ENCODE measurements at regions not wholly inside any gene's neighbourhood (a gene's known extent, or its start where the extent isn't known, plus 50 kb on each side); places are given as distances from the start of the nearest gene placed in this dataset.

- no peak for DNase-seq (ENCODE audit: low read depth)
- H3K27ac ChIP-seq (ENCODE audit: low read depth, low read length) = no peak overlapping the region
- H3K27me3 ChIP-seq (ENCODE audit: insufficient read depth, low read length) = no peaks in the 10 kb centered on the region
- H3K79me2 ChIP-seq (ENCODE audit: insufficient read depth, low read length) = no peaks in the 10 kb centered on the region
- H3K9ac ChIP-seq (ENCODE audit: low read length) = no peak overlapping the region
- H3K36me3 ChIP-seq (ENCODE audit: insufficient read depth, low read length) = no peaks in the 10 kb centered on the region
- no peaks in the 10 kb centered on the region for H3K4me1 Mint-ChIP-seq (ENCODE audit: low read depth, unreplicated experiment)
- H3K9me3 Mint-ChIP-seq (ENCODE audit: unreplicated experiment) = no peaks in the 10 kb centered on the region
- peaks cover 30% of the 10 kb centered on the region for H4K20me1 ChIP-seq (ENCODE audit: insufficient read depth, low read length)
- H3K4me2 ChIP-seq (ENCODE audit: low read length) = no peak overlapping the region
- H3K27ac Mint-ChIP-seq (ENCODE audit: unreplicated experiment) = no peak overlapping the region
- TF ChIP-seq EZH2 (IDR thresholded peaks at IDR 0.05; ENCODE audit: insufficient read depth, low read length) = no peak
- FAIRE-seq = no peak
- H2AFZ ChIP-seq (ENCODE audit: low read depth, low read length) = no peak overlapping the region
- no peak overlapping the region for H3K4me3 Mint-ChIP-seq (ENCODE audit: unreplicated experiment)
- peaks cover 12% of the 10 kb centered on the region for H3K36me3 Mint-ChIP-seq (ENCODE audit: low read depth, unreplicated experiment)
- no peaks in the 10 kb centered on the region for H3K27me3 Mint-ChIP-seq (ENCODE audit: low read depth, unreplicated experiment)
- no peaks in the 10 kb centered on the region for H3K4me1 ChIP-seq (ENCODE audit: insufficient read depth, low read length)
- H3K4me3 ChIP-seq (ENCODE audit: insufficient read depth, low read depth, low read length) = no peak overlapping the region
- no peaks in the 10 kb centered on the region for H3K9me3 ChIP-seq (ENCODE audit: insufficient read depth, low read depth, low read length)
Observed at GRCh38 chr19:5230730-5231555, 109.7 kb downstream of the PTPRS start.

GRCh38 chr19:5229778-5230335 lies 110.8 kb downstream of the PTPRS start:
- Histone ChIP-seq H3K9me3 (ENCODE audit: insufficient read depth, low read depth, low read length) (no peaks in the 10 kb centered on the region), H3K27ac (ENCODE audit: low read depth, low read length) (no peak overlapping the region), H2AFZ (ENCODE audit: low read depth, low read length) (no peak overlapping the region), H3K4me1 (ENCODE audit: insufficient read depth, low read length) (no peaks in the 10 kb centered on the region), H3K36me3 (ENCODE audit: insufficient read depth, low read length) (no peaks in the 10 kb centered on the region), H3K4me2 (ENCODE audit: low read length) (peak overlapping the region; percentile 54), H3K27me3 (ENCODE audit: insufficient read depth, low read length) (no peaks in the 10 kb centered on the region), H3K4me3 (ENCODE audit: insufficient read depth, low read depth, low read length) (no peak overlapping the region), H3K79me2 (ENCODE audit: insufficient read depth, low read length) (no peaks in the 10 kb centered on the region), H3K9ac (ENCODE audit: low read length) (no peak overlapping the region), H4K20me1 (ENCODE audit: insufficient read depth, low read length) (peaks cover 24% of the 10 kb centered on the region)
- Mint-ChIP-seq H3K4me1 (ENCODE audit: low read depth, unreplicated experiment) (no peaks in the 10 kb centered on the region), H3K27ac (ENCODE audit: unreplicated experiment) (peak overlapping the region; percentile 18), H3K36me3 (ENCODE audit: low read depth, unreplicated experiment) (peaks cover 11% of the 10 kb centered on the region), H3K9me3 (ENCODE audit: unreplicated experiment) (no peaks in the 10 kb centered on the region), H3K4me3 (ENCODE audit: unreplicated experiment) (no peak overlapping the region), H3K27me3 (ENCODE audit: low read depth, unreplicated experiment) (no peaks in the 10 kb centered on the region)
- TF ChIP-seq CTCF (IDR thresholded peaks at IDR 0.05; ENCODE audit: insufficient read depth, low read depth, low read length) (no peak), EZH2 (IDR thresholded peaks at IDR 0.05; ENCODE audit: insufficient read depth, low read length) (no peak)
- no peak for FAIRE-seq
- no peak for DNase-seq (ENCODE audit: low read depth)

GRCh38 chr19:5228932-5229777 lies 111.5 kb downstream of the PTPRS start:
- Mint-ChIP-seq H3K36me3 (ENCODE audit: low read depth, unreplicated experiment) (peaks cover 14% of the 10 kb centered on the region), H3K27me3 (ENCODE audit: low read depth, unreplicated experiment) (no peaks in the 10 kb centered on the region), H3K9me3 (ENCODE audit: unreplicated experiment) (no peaks in the 10 kb centered on the region), H3K4me3 (ENCODE audit: unreplicated experiment) (no peak overlapping the region), H3K27ac (ENCODE audit: unreplicated experiment) (no peak overlapping the region), H3K4me1 (ENCODE audit: low read depth, unreplicated experiment) (no peaks in the 10 kb centered on the region)
- Histone ChIP-seq H3K79me2 (ENCODE audit: insufficient read depth, low read length) (no peaks in the 10 kb centered on the region), H3K9ac (ENCODE audit: low read length) (no peak overlapping the region), H3K36me3 (ENCODE audit: insufficient read depth, low read length) (no peaks in the 10 kb centered on the region), H2AFZ (ENCODE audit: low read depth, low read length) (no peak overlapping the region), H3K4me2 (ENCODE audit: low read length) (peak overlapping the region; percentile 54), H3K27ac (ENCODE audit: low read depth, low read length) (no peak overlapping the region), H3K27me3 (ENCODE audit: insufficient read depth, low read length) (no peaks in the 10 kb centered on the region), H4K20me1 (ENCODE audit: insufficient read depth, low read length) (peaks cover 20% of the 10 kb centered on the region), H3K4me1 (ENCODE audit: insufficient read depth, low read length) (no peaks in the 10 kb centered on the region), H3K9me3 (ENCODE audit: insufficient read depth, low read depth, low read length) (no peaks in the 10 kb centered on the region), H3K4me3 (ENCODE audit: insufficient read depth, low read depth, low read length) (no peak overlapping the region)
- no peak for FAIRE-seq
- no peak for DNase-seq (ENCODE audit: low read depth)
- no peak for TF ChIP-seq EZH2 (IDR thresholded peaks at IDR 0.05; ENCODE audit: insufficient read depth, low read length)
- TF ChIP-seq CTCF (IDR thresholded peaks at IDR 0.05; ENCODE audit: insufficient read depth, low read depth, low read length) = no peak

All from astrocyte (in vitro differentiated cells and primary cell).